ENCODE measurements at regions not wholly inside any gene's neighbourhood (a gene's known extent, or its start where the extent isn't known, plus 50 kb on each side); places are given as distances from the start of the nearest gene placed in this dataset.
A peak's percentile ranks its signal among the peaks of the same experiment; 100 is the strongest.

DNA sequence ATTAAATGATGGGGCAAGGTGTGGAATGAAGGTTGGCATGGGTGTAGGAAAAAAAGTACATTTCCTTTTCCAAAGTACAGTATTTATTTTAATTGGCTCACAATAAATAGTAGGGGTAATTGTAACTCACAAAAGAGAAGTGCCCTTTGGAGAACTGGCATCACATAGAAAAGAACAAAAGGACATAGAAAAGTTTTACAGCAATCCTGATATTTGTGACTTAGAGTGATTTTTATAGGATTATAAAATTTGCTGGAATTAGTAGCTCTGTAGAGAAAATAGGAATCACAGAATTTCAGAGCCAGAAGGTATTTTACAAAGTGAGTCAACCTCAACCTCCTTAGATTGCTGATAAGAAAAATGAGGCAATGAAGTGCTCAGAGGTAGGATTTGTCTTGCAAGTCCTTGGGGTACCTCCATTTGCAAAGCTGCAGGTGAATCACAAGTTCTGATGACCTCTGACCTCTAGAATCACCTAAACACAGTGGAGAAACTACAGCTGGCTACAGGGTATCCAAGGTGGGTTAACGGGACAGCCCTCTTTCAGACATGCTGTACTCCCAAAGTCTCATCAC lies 133.6 kb downstream of the SOCS6 start:
- FAIRE-seq (peak; percentile 34), DNase-seq (ENCODE audit: low read depth, low spot score) (no peak)
- TF ChIP-seq CTCF (optimal IDR thresholded peaks at IDR 0.05 in 1 of 3, IDR thresholded peaks at IDR 0.05 in 1 of 3, conservative IDR thresholded peaks at IDR 0.05 in 1 of 3; ENCODE audit: extremely low read depth in 1 of 3, insufficient read depth in 2 of 3, low read length in 3 of 3) (no peak), EZH2 (IDR thresholded peaks at IDR 0.05; ENCODE audit: low read length) (no peak)
- no peaks in the 10 kb centered on the region for H3K27me3 ChIP-seq (ENCODE audit: control insufficient read depth, extremely low read depth, insufficient read depth, low read length)
- dilution Hi-C loops (cut with MboI; ENCODE audit: extremely low pct_ligation_motif_present, low sequenced_read_pairs), result no loop called here
- no peaks in the 10 kb centered on the region for H3K79me2 ChIP-seq (ENCODE audit: control insufficient read depth, insufficient read depth, low read length)
- peak overlapping the region; percentile 73 for H3K27ac ChIP-seq (ENCODE audit: control insufficient read depth, insufficient read depth, low read length)
- H3K4me1 ChIP-seq (ENCODE audit: control insufficient read depth, extremely low read depth, insufficient read depth, low read length), result peaks cover 41% of the 10 kb centered on the region
- peak overlapping the region; percentile 40 for H3K4me2 ChIP-seq (ENCODE audit: control insufficient read depth, extremely low read depth, insufficient read depth, low read depth, low read length)
- H3K9me1 ChIP-seq (ENCODE audit: control insufficient read depth, extremely low read depth, insufficient read depth, low read length), result no peaks in the 10 kb centered on the region
- no peaks in the 10 kb centered on the region for H4K20me1 ChIP-seq (ENCODE audit: control insufficient read depth, extremely low read depth, insufficient read depth, low read length)
- no peak overlapping the region for H3K4me3 ChIP-seq (ENCODE audit: control insufficient read depth in 2 of 3, extremely low read depth in 1 of 3, insufficient read depth in 2 of 3, low read depth in 1 of 3, low read length in 3 of 3)
- no peak overlapping the region for H2AFZ ChIP-seq (ENCODE audit: control insufficient read depth, low read length)
- no peaks in the 10 kb centered on the region for H3K36me3 ChIP-seq (ENCODE audit: control insufficient read depth in 2 of 2, extremely low read depth in 1 of 2, insufficient read depth in 2 of 2, low read length in 2 of 2)
- no peak overlapping the region for H3K9ac ChIP-seq (ENCODE audit: control insufficient read depth, extremely low read depth, insufficient read depth, low read length)
- no peaks in the 10 kb centered on the region for H3K9me3 ChIP-seq (ENCODE audit: control insufficient read depth, low read depth, low read length)

DNA sequence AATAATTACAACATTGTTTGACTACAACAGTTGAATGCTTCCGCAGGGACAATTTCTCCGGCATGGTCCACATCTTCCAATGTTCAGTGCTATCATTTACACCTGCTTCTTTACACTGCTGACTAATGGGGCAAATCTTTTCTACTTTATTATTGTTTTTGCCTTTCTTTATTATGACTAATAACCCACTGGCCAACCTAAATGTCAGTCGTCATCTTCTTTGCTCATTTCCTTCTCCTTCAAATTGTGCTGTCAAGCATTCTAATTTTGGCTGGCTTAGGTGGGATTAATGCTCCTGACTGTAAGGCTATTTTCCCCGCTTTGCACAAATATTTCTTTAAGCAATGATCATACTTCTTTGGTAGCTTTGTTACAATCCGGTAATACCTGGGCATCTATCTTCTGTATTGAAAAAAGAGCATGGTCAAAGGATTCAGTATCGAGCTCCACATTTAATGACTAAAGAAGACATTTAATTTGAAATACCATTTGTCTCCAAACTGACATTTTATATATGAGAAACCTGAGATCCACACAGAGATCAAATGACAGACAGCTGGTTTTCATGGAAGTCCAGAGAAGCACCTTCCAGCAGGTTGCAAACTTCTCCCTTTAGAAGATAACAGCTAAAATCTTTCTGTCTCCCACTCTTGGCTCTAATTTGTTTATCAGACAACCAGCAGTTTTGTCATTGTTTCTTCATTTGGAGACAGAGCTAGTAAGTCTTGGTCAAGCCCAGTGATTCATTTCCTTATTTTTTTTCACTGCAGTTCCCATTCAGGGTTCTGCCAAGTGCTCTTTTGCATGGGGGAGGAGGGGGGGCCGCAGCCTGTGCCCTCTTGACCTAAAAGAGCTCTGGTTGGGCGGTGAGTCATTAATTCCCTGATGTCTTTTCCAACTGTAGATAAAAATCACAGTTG lies 132.9 kb downstream of the SOCS6 start:
- Histone ChIP-seq H4K20me1 (ENCODE audit: control insufficient read depth, extremely low read depth, insufficient read depth, low read length) (no peaks in the 10 kb centered on the region), H3K79me2 (ENCODE audit: control insufficient read depth, insufficient read depth, low read length) (no peaks in the 10 kb centered on the region), H3K4me1 (ENCODE audit: control insufficient read depth, extremely low read depth, insufficient read depth, low read length) (peaks cover 41% of the 10 kb centered on the region), H3K4me2 (ENCODE audit: control insufficient read depth, extremely low read depth, insufficient read depth, low read depth, low read length) (peak overlapping the region; percentile 40), H3K4me3 (ENCODE audit: control insufficient read depth in 2 of 3, extremely low read depth in 1 of 3, insufficient read depth in 2 of 3, low read depth in 1 of 3, low read length in 3 of 3) (no peak overlapping the region), H3K27me3 (ENCODE audit: control insufficient read depth, extremely low read depth, insufficient read depth, low read length) (no peaks in the 10 kb centered on the region), H3K27ac (ENCODE audit: control insufficient read depth, insufficient read depth, low read length) (peak overlapping the region; percentile 73), H3K9ac (ENCODE audit: control insufficient read depth, extremely low read depth, insufficient read depth, low read length) (peak overlapping the region; percentile 24), H3K9me1 (ENCODE audit: control insufficient read depth, extremely low read depth, insufficient read depth, low read length) (no peaks in the 10 kb centered on the region), H3K36me3 (ENCODE audit: control insufficient read depth in 2 of 2, extremely low read depth in 1 of 2, insufficient read depth in 2 of 2, low read length in 2 of 2) (no peaks in the 10 kb centered on the region), H3K9me3 (ENCODE audit: control insufficient read depth, low read depth, low read length) (no peaks in the 10 kb centered on the region), H2AFZ (ENCODE audit: control insufficient read depth, low read length) (no peak overlapping the region)
- FAIRE-seq, result peak; percentile 88
- peak; percentile 64 for DNase-seq (ENCODE audit: low read depth, low spot score)
- TF ChIP-seq EZH2 (IDR thresholded peaks at IDR 0.05; ENCODE audit: low read length), result no peak
- TF ChIP-seq CTCF (optimal IDR thresholded peaks at IDR 0.05 in 1 of 3, IDR thresholded peaks at IDR 0.05 in 1 of 3, conservative IDR thresholded peaks at IDR 0.05 in 1 of 3; ENCODE audit: extremely low read depth in 1 of 3, insufficient read depth in 2 of 3, low read length in 3 of 3), result no peak
- dilution Hi-C loops (cut with MboI; ENCODE audit: extremely low pct_ligation_motif_present, low sequenced_read_pairs), result no loop called here
